Body of pancreas (tissue), 4 donors: ENCODE measurements at regions not wholly inside any gene's neighbourhood (a gene's known extent, or its start where the extent isn't known, plus 50 kb on each side); places are given as distances from the start of the nearest gene placed in this dataset.

Source experiments
- POLR2A ChIP-seq, 3 donors: fragments of 450-650 bp; IDR thresholded peaks; one replicate each; pipeline ENCODE4 v1.6.1; 2016; ENCODE audit warnings: antibody characterized with exemption in 3 of 3, mild to moderate bottlenecking in 2 of 3
- TF ChIP-seq, protein P1 (sequence below), 7 experiments: fragments of 450-650 bp in 4 of 7; fragments of 200-600 bp in 3 of 7; sonication (generic) in 3 of 7; IDR thresholded peaks; one replicate each; pipeline ENCODE4 v1.5.1; 2016 to 2019; ENCODE audit warnings: antibody characterized with exemption in 7 of 7

DNA sequence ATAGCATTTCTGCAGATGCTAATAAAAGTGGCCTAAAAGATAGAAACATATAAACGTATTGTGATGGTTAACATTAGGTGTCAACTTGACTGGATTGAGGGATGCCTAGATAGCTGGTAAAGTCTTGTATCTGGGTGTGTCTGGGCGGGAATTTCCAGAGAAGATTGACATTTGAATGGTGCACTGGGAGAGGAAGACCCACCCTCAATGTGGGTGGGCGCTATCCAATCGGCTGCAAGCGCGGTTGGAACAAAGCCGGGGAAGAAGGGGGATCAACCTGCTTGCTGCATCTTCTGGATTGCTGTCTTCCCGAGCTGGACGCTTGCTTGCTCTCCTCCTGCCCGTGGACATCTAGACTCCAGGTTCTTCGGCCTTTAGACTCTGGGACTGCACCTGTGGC lies 114.0 kb upstream of the ZNF644 start:
- TF ChIP-seq, protein P1, sequence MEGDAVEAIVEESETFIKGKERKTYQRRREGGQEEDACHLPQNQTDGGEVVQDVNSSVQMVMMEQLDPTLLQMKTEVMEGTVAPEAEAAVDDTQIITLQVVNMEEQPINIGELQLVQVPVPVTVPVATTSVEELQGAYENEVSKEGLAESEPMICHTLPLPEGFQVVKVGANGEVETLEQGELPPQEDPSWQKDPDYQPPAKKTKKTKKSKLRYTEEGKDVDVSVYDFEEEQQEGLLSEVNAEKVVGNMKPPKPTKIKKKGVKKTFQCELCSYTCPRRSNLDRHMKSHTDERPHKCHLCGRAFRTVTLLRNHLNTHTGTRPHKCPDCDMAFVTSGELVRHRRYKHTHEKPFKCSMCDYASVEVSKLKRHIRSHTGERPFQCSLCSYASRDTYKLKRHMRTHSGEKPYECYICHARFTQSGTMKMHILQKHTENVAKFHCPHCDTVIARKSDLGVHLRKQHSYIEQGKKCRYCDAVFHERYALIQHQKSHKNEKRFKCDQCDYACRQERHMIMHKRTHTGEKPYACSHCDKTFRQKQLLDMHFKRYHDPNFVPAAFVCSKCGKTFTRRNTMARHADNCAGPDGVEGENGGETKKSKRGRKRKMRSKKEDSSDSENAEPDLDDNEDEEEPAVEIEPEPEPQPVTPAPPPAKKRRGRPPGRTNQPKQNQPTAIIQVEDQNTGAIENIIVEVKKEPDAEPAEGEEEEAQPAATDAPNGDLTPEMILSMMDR (IDR thresholded peaks at IDR 0.05), result no peak
- no peak for TF ChIP-seq POLR2A (IDR thresholded peaks at IDR 0.05)
